Loucy (cell line): ENCODE measurements at regions not wholly inside any gene's neighbourhood (a gene's known extent, or its start where the extent isn't known, plus 50 kb on each side); places are given as distances from the start of the nearest gene placed in this dataset.
A peak's percentile ranks its signal among the peaks of the same experiment; 100 is the strongest.
"Not testable (repeated sequence)": the region's sequence is repeated elsewhere in the genome, so short reads cannot be mapped to it uniquely, and the experiment has no call there.

Experiments used
- H2AFZ ChIP-seq: fragments of 200-600 bp; sonication (generic); 2 replicates; pipeline ENCODE4 v1.6.0; 2016; ENCODE audit warnings: antibody characterized with exemption, mild to moderate bottlenecking, low read length, moderate library complexity
- H3F3A ChIP-seq: fragments of 200-600 bp; 2 replicates; pipeline ENCODE4 v1.6.0; 2016; ENCODE audit warnings: antibody characterized with exemption, low read depth, mild to moderate bottlenecking
- H3K27me3 ChIP-seq: fragments of 200-600 bp; sonication (generic); 2 replicates; pipeline ENCODE4 v1.6.1; 2014; ENCODE audit warnings: low read length, mild to moderate bottlenecking; ENCODE audit not compliant: insufficient read depth, poor library complexity, severe bottlenecking
- H3K36me3 ChIP-seq: fragments of 200-600 bp; sonication (generic); 2 replicates; pipeline ENCODE4 v1.6.1; 2016; ENCODE audit warnings: low read length; ENCODE audit not compliant: insufficient read depth
- H3K4me1 ChIP-seq: fragments of 200-600 bp; sonication (generic); 2 replicates; pipeline ENCODE4 v1.5.1; 2014; ENCODE audit warnings: low read length, mild to moderate bottlenecking; ENCODE audit not compliant: insufficient read depth, poor library complexity, severe bottlenecking
- H3K4me2 ChIP-seq: fragments of 200-600 bp; sonication (generic); 2 replicates; pipeline ENCODE4 v1.6.0; 2014; ENCODE audit warnings: antibody characterized with exemption, low read length, low read depth, mild to moderate bottlenecking; ENCODE audit not compliant: poor library complexity, severe bottlenecking
- H3K4me3 ChIP-seq: fragments of 200-600 bp; sonication (generic); 2 replicates; pipeline ENCODE4 v1.5.1; 2014; ENCODE audit warnings: low read length, mild to moderate bottlenecking, mixed read lengths; ENCODE audit not compliant: poor library complexity, severe bottlenecking
- H3K79me2 ChIP-seq: fragments of 200-600 bp; sonication (generic); 2 replicates; pipeline ENCODE4 v1.6.1; 2014; ENCODE audit warnings: low read length; ENCODE audit not compliant: insufficient read depth
- H3K9ac ChIP-seq: fragments of 200-600 bp; sonication (generic); 2 replicates; pipeline ENCODE4 v1.6.0; 2014; ENCODE audit warnings: mild to moderate bottlenecking, low read depth, low read length, moderate library complexity; ENCODE audit not compliant: poor library complexity, severe bottlenecking
- H3K9me2 ChIP-seq: fragments of 200-600 bp; sonication (generic); replicated peaks from 2 replicates; pipeline ENCODE4 v1.6.1; 2016; ENCODE audit warnings: low read depth, low read length, mixed read lengths
- H3K9me3 ChIP-seq: fragments of 200-600 bp; sonication (generic); 2 replicates; pipeline ENCODE4 v1.6.1; 2014; ENCODE audit warnings: mild to moderate bottlenecking, antibody characterized with exemption, low read length, low read depth; ENCODE audit not compliant: insufficient read depth
- H4K20me1 ChIP-seq: fragments of 200-600 bp; sonication (generic); 2 replicates; pipeline ENCODE4 v1.6.0; 2014; ENCODE audit warnings: antibody characterized with exemption, low read length, mild to moderate bottlenecking; ENCODE audit not compliant: insufficient read depth, poor library complexity, severe bottlenecking
- CTCF ChIP-seq: fragments of 200-600 bp; sonication (generic); conservative IDR thresholded peaks from 2 replicates; pipeline ENCODE4 v1.5.1; 2014; ENCODE audit warnings: mild to moderate bottlenecking, antibody characterized with exemption, low read length
- EZH2phosphoT487 ChIP-seq: fragments of 200-600 bp; IDR thresholded peaks from 2 replicates; pipeline ENCODE4 v1.6.1; 2018; ENCODE audit warnings: antibody characterized with exemption, mild to moderate bottlenecking, moderate library complexity, borderline replicate concordance

DNA sequence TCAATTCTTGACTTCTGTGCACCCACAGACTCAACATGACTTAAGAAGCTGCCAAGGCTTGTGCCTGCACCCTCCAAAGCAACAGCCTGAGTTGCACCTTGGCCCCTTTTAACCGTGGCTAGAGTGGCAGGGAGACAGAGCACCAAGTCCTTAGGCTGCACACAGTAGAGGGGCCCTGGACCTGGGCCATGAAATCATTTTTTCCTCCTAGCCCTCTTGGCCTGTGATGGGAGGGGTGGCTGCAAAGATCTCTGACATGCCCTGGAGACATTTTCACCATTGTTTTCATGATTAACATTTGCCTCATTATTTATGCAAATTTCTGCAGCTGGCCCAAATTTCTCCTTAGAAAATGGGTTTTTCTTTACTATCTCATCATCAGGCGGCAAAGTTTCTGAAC is 836.8 kb downstream of the ZPLD1 start:
- H3K9me3 ChIP-seq: peaks cover 7% of the 10 kb centered on the region; the same call in 1 of the 2 replicates
- no peaks in the 10 kb centered on the region for H3K36me3 ChIP-seq
- H3K9ac ChIP-seq: no peak overlapping the region
- H3K79me2 ChIP-seq: no peaks in the 10 kb centered on the region
- H2AFZ ChIP-seq: no peak overlapping the region
- H3K27me3 ChIP-seq: no peaks in the 10 kb centered on the region
- H3K4me1 ChIP-seq: no peaks in the 10 kb centered on the region
- no peaks in the 10 kb centered on the region for H4K20me1 ChIP-seq
- no peaks in the 10 kb centered on the region for H3F3A ChIP-seq
- no peak overlapping the region for H3K4me3 ChIP-seq
- H3K4me2 ChIP-seq: no peak overlapping the region
- TF ChIP-seq EZH2phosphoT487 (no peak), CTCF (no peak)
- no peaks in the 10 kb centered on the region for H3K9me2 ChIP-seq

DNA sequence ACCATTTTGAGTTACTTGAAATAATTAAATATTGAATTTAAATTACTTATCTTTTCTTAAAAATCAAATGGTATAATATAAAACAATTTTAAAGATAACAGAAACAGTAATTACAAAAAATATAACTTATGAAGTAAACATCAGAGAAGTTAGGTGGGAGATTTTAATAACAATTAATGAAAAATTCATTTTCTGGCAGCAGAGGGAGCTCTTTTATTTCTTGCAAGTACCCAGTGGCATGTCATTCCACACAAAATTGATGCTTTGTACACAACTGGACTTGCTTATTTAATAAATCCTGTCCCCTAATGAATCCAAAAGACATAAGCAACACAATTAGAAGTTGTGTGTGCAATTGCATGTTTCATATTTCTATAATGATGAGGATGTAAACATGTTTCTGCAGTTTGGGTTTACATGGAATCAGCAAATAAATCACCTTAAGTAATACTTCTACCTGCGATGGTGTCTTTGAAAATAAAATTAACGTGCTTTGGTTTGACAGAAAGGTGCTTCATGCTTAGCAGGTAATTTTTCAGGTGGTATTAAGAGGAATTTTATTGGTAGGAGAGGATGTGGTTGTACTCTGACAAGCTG is 861.3 kb downstream of the ZPLD1 start:
- no peaks in the 10 kb centered on the region for H3K27me3 ChIP-seq
- H3K9ac ChIP-seq: no peak overlapping the region
- H3K4me2 ChIP-seq: no peak overlapping the region
- H3K9me3 ChIP-seq: no peaks in the 10 kb centered on the region
- H3K4me3 ChIP-seq: no peak overlapping the region
- H3K36me3 ChIP-seq: no peaks in the 10 kb centered on the region
- TF ChIP-seq CTCF (peak; percentile 71), EZH2phosphoT487 (no peak)
- H3F3A ChIP-seq: no peaks in the 10 kb centered on the region
- H2AFZ ChIP-seq: no peak overlapping the region
- no peaks in the 10 kb centered on the region for H4K20me1 ChIP-seq
- peaks cover 6% of the 10 kb centered on the region for H3K4me1 ChIP-seq
- no peaks in the 10 kb centered on the region for H3K9me2 ChIP-seq
- no peaks in the 10 kb centered on the region for H3K79me2 ChIP-seq

DNA sequence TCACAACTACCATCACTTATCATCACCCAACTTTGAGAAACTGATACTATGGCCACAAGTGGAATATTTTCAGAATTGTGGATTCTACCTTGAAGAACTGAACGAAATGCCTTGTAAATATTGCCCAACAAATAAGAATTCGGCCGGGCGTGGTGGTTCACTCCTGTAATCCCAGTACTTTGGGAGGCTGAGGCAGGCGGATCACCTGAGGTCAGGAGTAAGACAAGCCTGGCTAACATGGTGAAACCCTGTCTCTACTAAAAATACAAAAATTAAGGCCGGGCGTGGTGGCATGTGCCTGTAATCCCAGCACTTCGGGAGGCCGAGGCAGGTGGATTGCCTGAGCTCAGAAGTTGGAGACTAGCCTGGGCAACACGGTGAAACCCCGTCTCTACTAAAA is 862.7 kb downstream of the ZPLD1 start:
- H3K9me2 ChIP-seq, H3K79me2 ChIP-seq, H3K4me1 ChIP-seq, H3F3A ChIP-seq, H3K36me3 ChIP-seq, H4K20me1 ChIP-seq, H3K4me2 ChIP-seq, H3K9me3 ChIP-seq, H2AFZ ChIP-seq, H3K27me3 ChIP-seq, H3K9ac ChIP-seq, H3K4me3 ChIP-seq: not testable (repeated sequence)

DNA sequence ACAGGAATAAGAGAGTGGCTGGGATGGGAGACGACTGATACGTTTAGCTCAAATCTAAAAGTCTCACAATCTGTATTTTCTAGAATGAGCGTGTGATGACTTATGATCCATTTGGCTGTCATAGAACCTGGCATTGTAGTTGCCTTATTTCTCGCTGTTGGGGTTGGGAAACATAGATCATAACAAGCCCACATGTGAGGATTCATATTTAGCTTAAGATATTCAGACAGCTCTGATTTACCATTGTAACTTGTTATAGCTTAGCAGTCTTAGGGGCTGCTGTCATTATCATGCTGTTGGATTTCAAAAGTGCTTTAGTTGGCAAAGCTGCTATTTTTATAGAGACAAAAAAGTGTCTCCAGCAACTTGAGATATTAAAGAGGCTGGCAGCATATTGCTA is 871.3 kb downstream of the ZPLD1 start:
- TF ChIP-seq EZH2phosphoT487 (no peak), CTCF (no peak)
- Histone ChIP-seq H3K4me1 (no peaks in the 10 kb centered on the region), H3K9ac (no peak overlapping the region), H3K4me3 (no peak overlapping the region), H3K9me3 (no peaks in the 10 kb centered on the region), H3K9me2 (no peaks in the 10 kb centered on the region), H3K27me3 (no peaks in the 10 kb centered on the region), H3F3A (no peaks in the 10 kb centered on the region), H3K4me2 (no peak overlapping the region), H3K36me3 (no peaks in the 10 kb centered on the region), H4K20me1 (no peaks in the 10 kb centered on the region), H2AFZ (no peak overlapping the region), H3K79me2 (no peaks in the 10 kb centered on the region)
